Caco-2 (cell line): ENCODE measurements at regions not wholly inside any gene's neighbourhood (a gene's known extent, or its start where the extent isn't known, plus 50 kb on each side); places are given as distances from the start of the nearest gene placed in this dataset.

ENCODE experiments used
- BruUV-seq: library from RNA; stranded (reverse); fragments of 400-500 nt; replicated peaks from 2 replicates; lab custom pipeline; 2021; lab: Mats Ljungman, UMichigan
- CTCF ChIA-PET: fragments of 300-600 bp; sonication (Branson Sonifier 250); formaldehyde crosslinking; loops from one replicate; lab custom pipeline; 2022; ENCODE audit warnings: antibody characterized with exemption; lab: Charles Lee
- POLR2A ChIA-PET: fragments of 300-600 bp; sonication (Branson Sonifier 250); formaldehyde crosslinking; loops from one replicate; lab custom pipeline; 2022; ENCODE audit warnings: antibody characterized with exemption; lab: Charles Lee
- DNase-seq, 2 experiments: peaks; one replicate each; pipeline versions ENCODE4 v3.0.0 to v3.0.0-alpha.2; 2020 to 2022
- H3K27me3 ChIP-seq: replicated peaks from 2 replicates; pipeline ENCODE4 v1.6.0; 2011; ENCODE audit warnings: low read length; ENCODE audit not compliant: control insufficient read depth, insufficient read depth
- H3K36me3 ChIP-seq: 2 replicates; pipeline ENCODE4 v1.5.1; 2011; ENCODE audit warnings: low read length; ENCODE audit not compliant: control insufficient read depth, insufficient read depth
- H3K4me1 ChIP-seq: fragments of 250-450 bp; sonication (Bioruptor Pico); 2 replicates; pipeline ENCODE4 v1.5.1; 2020; ENCODE audit warnings: mild to moderate bottlenecking
- H3K4me3 ChIP-seq: 2 replicates; pipeline ENCODE4 v1.5.1; 2011; ENCODE audit warnings: low read depth, mild to moderate bottlenecking, control low read depth, low read length
- H3K9me3 ChIP-seq: fragments of 250-450 bp; sonication (Bioruptor Pico); 2 replicates; pipeline ENCODE4 v1.5.1; 2020; ENCODE audit warnings: mild to moderate bottlenecking, moderate library complexity
- H3K27ac Mint-ChIP-seq: one replicate; pipeline ENCODE4 v1.8.0; 2022; ENCODE audit warnings: mixed read lengths; ENCODE audit not compliant: unreplicated experiment
- H3K27me3 Mint-ChIP-seq: one replicate; pipeline ENCODE4 v1.8.0; 2022; ENCODE audit warnings: mixed read lengths; ENCODE audit not compliant: insufficient read depth, unreplicated experiment
- H3K36me3 Mint-ChIP-seq: one replicate; pipeline ENCODE4 v1.8.0; 2022; ENCODE audit warnings: mild to moderate bottlenecking, mixed read lengths; ENCODE audit not compliant: insufficient read depth, unreplicated experiment
- H3K4me1 Mint-ChIP-seq: one replicate; pipeline ENCODE4 v1.8.0; 2022; ENCODE audit warnings: low read depth, mixed read lengths; ENCODE audit not compliant: unreplicated experiment
- H3K4me3 Mint-ChIP-seq: one replicate; pipeline ENCODE4 v1.8.0; 2022; ENCODE audit warnings: mild to moderate bottlenecking, moderate library complexity, mixed read lengths; ENCODE audit not compliant: unreplicated experiment
- H3K9me3 Mint-ChIP-seq: one replicate; pipeline ENCODE4 v1.8.0; 2022; ENCODE audit warnings: mixed read lengths; ENCODE audit not compliant: unreplicated experiment
- CTCF ChIP-seq, 2 experiments: fragments of 200-600 bp in 1 of 2; IDR thresholded peaks; 1 replicate in 1 of 2; 2 replicates in 1 of 2; pipeline versions ENCODE4 v1.5.1 to v1.8.0; 2011 to 2022; ENCODE audit warnings: antibody characterized with exemption in 1 of 2, control low read depth in 1 of 2, inconsistent platforms in 1 of 2, low read depth in 1 of 2, low read length in 1 of 2, mild to moderate bottlenecking in 1 of 2, moderate library complexity in 1 of 2; ENCODE audit not compliant: insufficient read depth in 1 of 2, severe bottlenecking in 1 of 2, unreplicated experiment in 1 of 2
- intact Hi-C: fragments of 100-400 bp; cut with micrococcal nuclease; formaldehyde crosslinking; loops from one replicate; pipeline ENCODE4 v1.10.0; 2022; ENCODE audit not compliant: unreplicated experiment

- intact Hi-C loops = no loop called here
- BruUV-seq = no TSS peak
- Mint-ChIP-seq H3K27ac (no peak overlapping the region), H3K36me3 (no peaks in the 10 kb centered on the region), H3K4me3 (no peak overlapping the region), H3K9me3 (no peaks in the 10 kb centered on the region), H3K27me3 (peaks cover 26% of the 10 kb centered on the region), H3K4me1 (no peaks in the 10 kb centered on the region)
- Histone ChIP-seq H3K4me1 (no peaks in the 10 kb centered on the region), H3K9me3 (no peaks in the 10 kb centered on the region), H3K27me3 (no peaks in the 10 kb centered on the region), H3K4me3 (no peak overlapping the region), H3K36me3 (no peaks in the 10 kb centered on the region)
- CTCF ChIA-PET = interaction anchor here (0.6 kb wide), 1 partner anchor 43 kb away, joined by 3 read pairs; no protein-coding TSS in a partner anchor
- no peak for TF ChIP-seq CTCF (IDR thresholded peaks at IDR 0.05; ENCODE audit: insufficient read depth in 1 of 2, low read depth in 1 of 2, low read length in 1 of 2, severe bottlenecking in 1 of 2, unreplicated experiment in 1 of 2)
- DNase-seq = no peak
- POLR2A ChIA-PET = no interaction called here
These were observed 63.4 kb upstream of the LINGO1 start for GRCh38 chr15:77695961-77696582.

GRCh38 chr15:77695548-77695947 is 62.8 kb upstream of the LINGO1 start:
- Histone ChIP-seq H3K4me3 (no peak overlapping the region), H3K27me3 (no peaks in the 10 kb centered on the region), H3K4me1 (no peaks in the 10 kb centered on the region), H3K9me3 (no peaks in the 10 kb centered on the region), H3K36me3 (no peaks in the 10 kb centered on the region)
- Mint-ChIP-seq H3K9me3 (no peaks in the 10 kb centered on the region), H3K4me1 (no peaks in the 10 kb centered on the region), H3K27me3 (peaks cover 26% of the 10 kb centered on the region), H3K27ac (no peak overlapping the region), H3K36me3 (no peaks in the 10 kb centered on the region), H3K4me3 (no peak overlapping the region)
- intact Hi-C loops = no loop called here
- ChIA-PET POLR2A (no interaction called here), CTCF (no interaction called here)
- TF ChIP-seq CTCF (IDR thresholded peaks at IDR 0.05; ENCODE audit: insufficient read depth in 1 of 2, low read depth in 1 of 2, low read length in 1 of 2, severe bottlenecking in 1 of 2, unreplicated experiment in 1 of 2) = no peak
- BruUV-seq = no TSS peak
- no peak for DNase-seq

- Mint-ChIP-seq H3K36me3 (no peaks in the 10 kb centered on the region), H3K9me3 (no peaks in the 10 kb centered on the region), H3K27ac (no peak overlapping the region), H3K4me3 (no peak overlapping the region), H3K27me3 (peaks cover 32% of the 10 kb centered on the region), H3K4me1 (no peaks in the 10 kb centered on the region)
- TF ChIP-seq CTCF (IDR thresholded peaks at IDR 0.05; ENCODE audit: insufficient read depth in 1 of 2, low read depth in 1 of 2, low read length in 1 of 2, severe bottlenecking in 1 of 2, unreplicated experiment in 1 of 2) = no peak
- intact Hi-C loops = no loop called here
- CTCF ChIA-PET = no interaction called here
- Histone ChIP-seq H3K36me3 (no peaks in the 10 kb centered on the region), H3K4me1 (no peaks in the 10 kb centered on the region), H3K4me3 (no peak overlapping the region), H3K27me3 (no peaks in the 10 kb centered on the region), H3K9me3 (no peaks in the 10 kb centered on the region)
- POLR2A ChIA-PET = no interaction called here
- no peak for DNase-seq
- BruUV-seq = no TSS peak
These were observed 60.9 kb upstream of the LINGO1 start for GRCh38 chr15:77693576-77693975.
